HCT116 (cell line): ENCODE measurements at regions not wholly inside any gene's neighbourhood (a gene's known extent, or its start where the extent isn't known, plus 50 kb on each side); places are given as distances from the start of the nearest gene placed in this dataset.

Experiments
- ATAC-seq: fragments of 200-7000 bp; cut with Tn5 transposase; 2 replicates; pipeline ENCODE4 v1.9.1; 2020; ENCODE audit warnings: mild to moderate bottlenecking, moderate library complexity
- BruUV-seq: library from RNA; stranded (reverse); fragments of 400-500 nt; replicated peaks from 2 replicates; lab custom pipeline; 2021; lab: Mats Ljungman, UMichigan
- CTCF ChIA-PET: fragments of 300-600 bp; sonication (Branson Sonifier 250); formaldehyde crosslinking; loops from one replicate; lab custom pipeline; 2021; ENCODE audit warnings: antibody characterized with exemption; lab: Charles Lee
- POLR2A ChIA-PET: fragments of 300-600, 350-600 bp; sonication (Branson Sonifier 250); formaldehyde crosslinking; loops from one replicate; lab custom pipeline; 2021; ENCODE audit warnings: antibody characterized with exemption; lab: Charles Lee
- RAD21 ChIA-PET, 2 experiments: fragments of 300-600 bp; sonication (Branson Sonifier 250); formaldehyde crosslinking; loops; one replicate each; lab custom pipeline; 2023; ENCODE audit warnings: low total read pairs in 2 of 2; ENCODE audit not compliant: uncharacterized antibody in 2 of 2, unreplicated experiment in 2 of 2, low non-redundant PET in 1 of 2; lab: Charles Lee
- DNase-seq: peaks from one replicate; pipeline ENCODE4 v3.0.0-alpha.2; 2010; ENCODE audit warnings: low read depth, low spot score
- H2AFZ ChIP-seq: fragments of 200-600 bp; shearing (Covaris generic), sonication (generic); 2 replicates; pipeline ENCODE4 v1.6.1; 2017; ENCODE audit warnings: low read depth, mixed run types, mixed read lengths, antibody characterized with exemption, low read length; ENCODE audit not compliant: poor library complexity, severe bottlenecking
- H3K27ac ChIP-seq: 2 replicates; pipeline ENCODE4 v1.5.1; 2012; ENCODE audit warnings: low read depth, low read length
- H3K27me3 ChIP-seq: fragments of 200-600 bp; sonication (generic); 2 replicates; pipeline ENCODE4 v1.6.1; 2016; ENCODE audit warnings: mixed run types, low read length, mixed read lengths; ENCODE audit not compliant: insufficient read depth
- H3K36me3 ChIP-seq, 2 experiments: fragments of 200-500 bp in 1 of 2; fragments of 200-600 bp in 1 of 2; sonication (Bioruptor generic) in 1 of 2; sonication (generic) in 1 of 2; 2 replicates each; pipeline versions ENCODE4 v1.5.1 to v1.6.1; 2014 to 2016; ENCODE audit warnings: low read length in 2 of 2, inconsistent platforms in 1 of 2, mixed read lengths in 1 of 2, mixed run types in 1 of 2; ENCODE audit not compliant: insufficient read depth in 2 of 2, control insufficient read depth in 1 of 2
- H3K4me1 ChIP-seq, 2 experiments: fragments of 200-600 bp in 1 of 2; sonication (generic) in 1 of 2; 2 replicates each; pipeline versions ENCODE4 v1.5.1 to v1.6.1; 2012 to 2017; ENCODE audit warnings: low read length in 2 of 2, inconsistent platforms in 1 of 2, mild to moderate bottlenecking in 1 of 2, mixed read lengths in 1 of 2, mixed run types in 1 of 2, moderate library complexity in 1 of 2; ENCODE audit not compliant: insufficient read depth in 2 of 2, control insufficient read depth in 1 of 2
- H3K4me2 ChIP-seq: fragments of 200-600 bp; sonication (generic); 2 replicates; pipeline ENCODE4 v1.6.1; 2017; ENCODE audit warnings: mixed run types, low read length, mixed read lengths
- H3K4me3 ChIP-seq, 2 experiments: fragments of 200-600 bp in 1 of 2; sonication (generic) in 1 of 2; replicated peaks in 1 of 2; 2 replicates each; pipeline ENCODE4 v1.5.1; 2011 to 2016; ENCODE audit warnings: low read length in 2 of 2, control low read depth in 1 of 2, low read depth in 1 of 2, mild to moderate bottlenecking in 1 of 2, mixed read lengths in 1 of 2, mixed run types in 1 of 2
- H3K79me2 ChIP-seq: fragments of 200-600 bp; sonication (generic); 2 replicates; pipeline ENCODE4 v1.6.1; 2017; ENCODE audit warnings: mild to moderate bottlenecking, mixed run types, low read length, moderate library complexity, mixed read lengths; ENCODE audit not compliant: insufficient read depth
- H3K9ac ChIP-seq: fragments of 200-600 bp; sonication (generic); 2 replicates; pipeline ENCODE4 v1.6.1; 2016; ENCODE audit warnings: low read length, mixed read lengths
- H3K9me2 ChIP-seq: fragments of 200-600 bp; sonication (generic), shearing (Covaris generic); 2 replicates; pipeline ENCODE4 v1.6.1; 2017; ENCODE audit warnings: mixed run types, mild to moderate bottlenecking, moderate library complexity; ENCODE audit not compliant: insufficient read depth
- H3K9me3 ChIP-seq, 2 experiments: fragments of 200-500 bp in 1 of 2; fragments of 200-600 bp in 1 of 2; sonication (Bioruptor generic) in 1 of 2; sonication (generic) in 1 of 2; 2 replicates each; pipeline ENCODE4 v1.6.1; 2014 to 2017; ENCODE audit warnings: low read length in 2 of 2, mixed read lengths in 2 of 2, inconsistent platforms in 1 of 2, low read depth in 1 of 2, mild to moderate bottlenecking in 1 of 2, mixed run types in 1 of 2, moderate library complexity in 1 of 2; ENCODE audit not compliant: control insufficient read depth in 1 of 2, insufficient read depth in 1 of 2
- H4K20me1 ChIP-seq: fragments of 200-600 bp; sonication (generic), shearing (Covaris generic); 2 replicates; pipeline ENCODE4 v1.6.1; 2017; ENCODE audit warnings: mixed run types, mild to moderate bottlenecking, moderate library complexity; ENCODE audit not compliant: insufficient read depth
- EGR1 ChIP-seq: IDR thresholded peaks from 2 replicates; pipeline ENCODE4 v1.6.1; 2012; ENCODE audit warnings: low read depth
- ELF1 ChIP-seq: IDR thresholded peaks from 2 replicates; pipeline ENCODE4 v1.6.1; 2012; ENCODE audit warnings: low read depth, borderline replicate concordance
- EZH2 ChIP-seq: fragments of 200-600 bp; sonication (generic); IDR thresholded peaks from 2 replicates; pipeline ENCODE4 v1.6.1; 2017; ENCODE audit warnings: antibody characterized with exemption, mixed run types
- FOSL1 ChIP-seq: IDR thresholded peaks from 2 replicates; pipeline ENCODE4 v1.6.1; 2012; ENCODE audit warnings: low read depth
- JUND ChIP-seq: IDR thresholded peaks from 2 replicates; pipeline ENCODE4 v1.6.1; 2012
- POLR2A ChIP-seq: IDR thresholded peaks from 2 replicates; pipeline ENCODE4 v1.7.0; 2011; ENCODE audit warnings: borderline replicate concordance; ENCODE audit not compliant: insufficient read depth, insufficient read length; ENCODE audit errors: extremely low read depth
- POLR2AphosphoS5 ChIP-seq: IDR thresholded peaks from 2 replicates; pipeline ENCODE4 v1.6.1; 2011; ENCODE audit warnings: mild to moderate bottlenecking, low read depth, low read length, moderate library complexity
- SIN3A ChIP-seq: IDR thresholded peaks from 2 replicates; pipeline ENCODE4 v1.6.1; 2012; ENCODE audit warnings: low read depth
- SP1 ChIP-seq: IDR thresholded peaks from 2 replicates; pipeline ENCODE4 v1.6.1; 2012; ENCODE audit warnings: low read depth
- SRF ChIP-seq: IDR thresholded peaks from 2 replicates; pipeline ENCODE4 v1.6.1; 2012; ENCODE audit warnings: low read depth
- TCF7L2 ChIP-seq: IDR thresholded peaks from 2 replicates; pipeline ENCODE4 v1.7.0; 2011; ENCODE audit warnings: borderline replicate concordance, inconsistent platforms; ENCODE audit not compliant: insufficient read depth, insufficient read length; ENCODE audit errors: extremely low read depth
- ZFX ChIP-seq: fragments of 450-650 bp; IDR thresholded peaks from 2 replicates; pipeline ENCODE4 v1.6.1; 2017
- intact Hi-C: fragments of 100-400 bp; cut with micrococcal nuclease; formaldehyde crosslinking; loops from 2 replicates; pipeline ENCODE4 v1.10.0; 2022
- TF ChIP-seq, protein P1 (sequence below), 3 experiments: fragments of 200-600 bp in 1 of 3; sonication (generic) in 1 of 3; IDR thresholded peaks in 2 of 3; conservative IDR thresholded peaks in 1 of 3; 2 replicates each; pipeline ENCODE4 v1.5.1; 2012 to 2017; ENCODE audit warnings: low read depth in 2 of 3, low read length in 2 of 3, antibody characterized with exemption in 1 of 3, borderline replicate concordance in 1 of 3, control low read depth in 1 of 3, mild to moderate bottlenecking in 1 of 3, mixed read lengths in 1 of 3, mixed run types in 1 of 3, moderate library complexity in 1 of 3; ENCODE audit not compliant: insufficient read depth in 1 of 3
- TF ChIP-seq, protein P2 (sequence below): IDR thresholded peaks from 2 replicates; pipeline ENCODE4 v1.6.1; 2012; ENCODE audit warnings: low read depth

DNA sequence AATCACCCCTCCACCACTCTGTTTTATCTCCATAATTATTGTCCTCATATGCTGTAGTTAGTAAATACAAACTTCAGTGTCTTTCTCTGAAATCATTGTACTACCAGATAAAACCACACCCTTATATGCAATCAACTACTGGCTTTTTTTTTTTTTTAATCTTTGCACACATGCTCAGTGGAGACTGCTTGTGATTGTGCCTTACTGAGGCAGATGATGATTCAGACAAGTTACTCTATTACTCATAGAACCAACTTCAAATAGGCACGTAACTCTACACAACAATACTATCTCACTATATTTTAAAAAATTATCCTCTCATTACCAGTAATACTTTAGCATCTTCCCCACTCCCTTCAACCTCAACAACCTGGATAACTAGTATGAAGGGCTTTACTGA, 1278.4 kb upstream of the PIK3C3 start:
- peaks cover 0 to 14% of the 10 kb centered on the region in 2 experiments; a peak in 1 of 4 replicates for H3K9me3 ChIP-seq
- H3K9me2 ChIP-seq = no peaks in the 10 kb centered on the region
- H3K79me2 ChIP-seq = no peaks in the 10 kb centered on the region
- H3K4me3 ChIP-seq = no peak overlapping the region
- no peak overlapping the region for H3K9ac ChIP-seq
- BruUV-seq = no TSS peak
- DNase-seq (no peak), ATAC-seq (no peak)
- POLR2A ChIA-PET = no interaction called here
- intact Hi-C loops = no loop called here
- H3K27ac ChIP-seq = no peak overlapping the region
- H3K27me3 ChIP-seq = no peaks in the 10 kb centered on the region
- H3K4me2 ChIP-seq = no peak overlapping the region
- no peak overlapping the region for H2AFZ ChIP-seq
- TF ChIP-seq SP1 (no peak), ZFX (no peak), POLR2A (no peak), SIN3A (no peak), SRF (no peak), POLR2AphosphoS5 (no peak), JUND (no peak), FOSL1 (no peak), ELF1 (no peak), EGR1 (no peak), EZH2 (no peak), TCF7L2 (no peak)
- TF ChIP-seq, protein P1, sequence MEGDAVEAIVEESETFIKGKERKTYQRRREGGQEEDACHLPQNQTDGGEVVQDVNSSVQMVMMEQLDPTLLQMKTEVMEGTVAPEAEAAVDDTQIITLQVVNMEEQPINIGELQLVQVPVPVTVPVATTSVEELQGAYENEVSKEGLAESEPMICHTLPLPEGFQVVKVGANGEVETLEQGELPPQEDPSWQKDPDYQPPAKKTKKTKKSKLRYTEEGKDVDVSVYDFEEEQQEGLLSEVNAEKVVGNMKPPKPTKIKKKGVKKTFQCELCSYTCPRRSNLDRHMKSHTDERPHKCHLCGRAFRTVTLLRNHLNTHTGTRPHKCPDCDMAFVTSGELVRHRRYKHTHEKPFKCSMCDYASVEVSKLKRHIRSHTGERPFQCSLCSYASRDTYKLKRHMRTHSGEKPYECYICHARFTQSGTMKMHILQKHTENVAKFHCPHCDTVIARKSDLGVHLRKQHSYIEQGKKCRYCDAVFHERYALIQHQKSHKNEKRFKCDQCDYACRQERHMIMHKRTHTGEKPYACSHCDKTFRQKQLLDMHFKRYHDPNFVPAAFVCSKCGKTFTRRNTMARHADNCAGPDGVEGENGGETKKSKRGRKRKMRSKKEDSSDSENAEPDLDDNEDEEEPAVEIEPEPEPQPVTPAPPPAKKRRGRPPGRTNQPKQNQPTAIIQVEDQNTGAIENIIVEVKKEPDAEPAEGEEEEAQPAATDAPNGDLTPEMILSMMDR (IDR thresholded peaks at IDR 0.05 in 2 of 3, conservative IDR thresholded peaks at IDR 0.05 in 1 of 3; ENCODE audit: borderline replicate concordance in 1 of 3, insufficient read depth in 1 of 3, low read depth in 2 of 3, low read length in 2 of 3) = no peak
- TF ChIP-seq, protein P2, sequence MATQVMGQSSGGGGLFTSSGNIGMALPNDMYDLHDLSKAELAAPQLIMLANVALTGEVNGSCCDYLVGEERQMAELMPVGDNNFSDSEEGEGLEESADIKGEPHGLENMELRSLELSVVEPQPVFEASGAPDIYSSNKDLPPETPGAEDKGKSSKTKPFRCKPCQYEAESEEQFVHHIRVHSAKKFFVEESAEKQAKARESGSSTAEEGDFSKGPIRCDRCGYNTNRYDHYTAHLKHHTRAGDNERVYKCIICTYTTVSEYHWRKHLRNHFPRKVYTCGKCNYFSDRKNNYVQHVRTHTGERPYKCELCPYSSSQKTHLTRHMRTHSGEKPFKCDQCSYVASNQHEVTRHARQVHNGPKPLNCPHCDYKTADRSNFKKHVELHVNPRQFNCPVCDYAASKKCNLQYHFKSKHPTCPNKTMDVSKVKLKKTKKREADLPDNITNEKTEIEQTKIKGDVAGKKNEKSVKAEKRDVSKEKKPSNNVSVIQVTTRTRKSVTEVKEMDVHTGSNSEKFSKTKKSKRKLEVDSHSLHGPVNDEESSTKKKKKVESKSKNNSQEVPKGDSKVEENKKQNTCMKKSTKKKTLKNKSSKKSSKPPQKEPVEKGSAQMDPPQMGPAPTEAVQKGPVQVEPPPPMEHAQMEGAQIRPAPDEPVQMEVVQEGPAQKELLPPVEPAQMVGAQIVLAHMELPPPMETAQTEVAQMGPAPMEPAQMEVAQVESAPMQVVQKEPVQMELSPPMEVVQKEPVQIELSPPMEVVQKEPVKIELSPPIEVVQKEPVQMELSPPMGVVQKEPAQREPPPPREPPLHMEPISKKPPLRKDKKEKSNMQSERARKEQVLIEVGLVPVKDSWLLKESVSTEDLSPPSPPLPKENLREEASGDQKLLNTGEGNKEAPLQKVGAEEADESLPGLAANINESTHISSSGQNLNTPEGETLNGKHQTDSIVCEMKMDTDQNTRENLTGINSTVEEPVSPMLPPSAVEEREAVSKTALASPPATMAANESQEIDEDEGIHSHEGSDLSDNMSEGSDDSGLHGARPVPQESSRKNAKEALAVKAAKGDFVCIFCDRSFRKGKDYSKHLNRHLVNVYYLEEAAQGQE = no peak
- CTCF ChIA-PET = no interaction called here
- no peaks in the 10 kb centered on the region for H3K36me3 ChIP-seq
- H4K20me1 ChIP-seq = no peaks in the 10 kb centered on the region
- RAD21 ChIA-PET = no interaction called here
- no peaks in the 10 kb centered on the region for H3K4me1 ChIP-seq
